BLaER1 treated with 17β-estradiol and CSF1 and Interleukin-3, amounts not matched to agents 10 nM and 100 nM (cell line): ENCODE measurements at regions not wholly inside any gene's neighbourhood (a gene's known extent, or its start where the extent isn't known, plus 50 kb on each side); places are given as distances from the start of the nearest gene placed in this dataset.

Experiments used
- H3K27ac ChIP-seq, 11 experiments: shearing (Covaris generic); formaldehyde crosslinking; 2 replicates each; pipeline ENCODE4 v1.8.1; 2022
- H3K27me3 ChIP-seq, 11 experiments: shearing (Covaris generic); formaldehyde crosslinking; 2 replicates each; pipeline ENCODE4 v1.8.1; 2022
- H3K36me3 ChIP-seq, 11 experiments: shearing (Covaris generic); formaldehyde crosslinking; 2 replicates each; pipeline ENCODE4 v1.8.1; 2022
- H3K4me1 ChIP-seq, 10 experiments: shearing (Covaris generic); formaldehyde crosslinking; 2 replicates each; pipeline ENCODE4 v1.8.1; 2022
- H3K4me2 ChIP-seq, 11 experiments: shearing (Covaris generic); formaldehyde crosslinking; 2 replicates each; pipeline ENCODE4 v1.8.1; 2022
- H3K4me3 ChIP-seq, 10 experiments: shearing (Covaris generic); formaldehyde crosslinking; 2 replicates each; pipeline ENCODE4 v1.8.1; 2022
- H3K9ac ChIP-seq, 11 experiments: shearing (Covaris generic); formaldehyde crosslinking; 2 replicates each; pipeline ENCODE4 v1.8.1; 2022
- H3K9me3 ChIP-seq, 11 experiments: shearing (Covaris generic); formaldehyde crosslinking; replicated peaks in 1 of 11; 2 replicates each; pipeline ENCODE4 v1.8.1; 2022
- H4K20me1 ChIP-seq, 11 experiments: shearing (Covaris generic); formaldehyde crosslinking; 2 replicates each; pipeline ENCODE4 v1.8.1; 2022
- Cebpa-rat ChIP-seq, 11 experiments: shearing (Covaris generic); IDR thresholded peaks; 2 replicates each; pipeline ENCODE4 v1.8.1; 2022

- Histone ChIP-seq H3K4me1 (no peaks in the 10 kb centered on the region), H3K27ac (no peak overlapping the region), H4K20me1 (no peaks in the 10 kb centered on the region), H3K36me3 (no peaks in the 10 kb centered on the region), H3K9ac (no peak overlapping the region), H3K4me3 (no peak overlapping the region), H3K27me3 (no peaks in the 10 kb centered on the region), H3K4me2 (no peak overlapping the region), H3K9me3 (no peaks in the 10 kb centered on the region)
- TF ChIP-seq Cebpa-rat (IDR thresholded peaks at IDR 0.05), result no peak
These were observed 223.4 kb upstream of the HAND2 start for GRCh38 chr4:173753408-173753807.

GRCh38 chr4:173752610-173753230 is 222.7 kb upstream of the HAND2 start:
- Histone ChIP-seq H3K4me2 (no peak overlapping the region), H4K20me1 (no peaks in the 10 kb centered on the region), H3K9me3 (no peaks in the 10 kb centered on the region), H3K36me3 (no peaks in the 10 kb centered on the region), H3K4me1 (no peaks in the 10 kb centered on the region), H3K27me3 (no peaks in the 10 kb centered on the region), H3K4me3 (no peak overlapping the region), H3K9ac (no peak overlapping the region), H3K27ac (no peak overlapping the region)
- TF ChIP-seq Cebpa-rat (IDR thresholded peaks at IDR 0.05), result no peak

GRCh38 chr4:173748353-173748752 is 218.3 kb upstream of the HAND2 start:
- Histone ChIP-seq H3K4me2 (no peak overlapping the region), H3K27me3 (no peaks in the 10 kb centered on the region), H3K4me1 (no peaks in the 10 kb centered on the region), H3K4me3 (no peak overlapping the region), H3K27ac (no peak overlapping the region), H3K9me3 (peaks cover 0 to 9% (median 3%) of the 10 kb centered on the region in 11 experiments; a peak in 7 of 22 replicates), H4K20me1 (no peaks in the 10 kb centered on the region), H3K9ac (no peak overlapping the region), H3K36me3 (no peaks in the 10 kb centered on the region)
- TF ChIP-seq Cebpa-rat (IDR thresholded peaks at IDR 0.05), result no peak

- H3K4me2 ChIP-seq, result no peak overlapping the region
- no peaks in the 10 kb centered on the region for H3K36me3 ChIP-seq
These were observed 217.7 kb upstream of the HAND2 start for GRCh38 chr4:173747537-173748257.

GRCh38 chr4:173746424-173746823 is 216.4 kb upstream of the HAND2 start:
- no peak for TF ChIP-seq Cebpa-rat (IDR thresholded peaks at IDR 0.05)
- Histone ChIP-seq H3K4me3 (no peak overlapping the region), H3K4me2 (no peak overlapping the region)

More at GRCh38 chr4:173747537-173748257, 217.7 kb upstream of the HAND2 start:
- Histone ChIP-seq H4K20me1 (no peaks in the 10 kb centered on the region), H3K4me1 (no peaks in the 10 kb centered on the region), H3K9ac (no peak overlapping the region), H3K9me3 (peaks cover 0 to 12% (median 4%) of the 10 kb centered on the region in 11 experiments; a peak in 8 of 22 replicates), H3K4me3 (no peak overlapping the region), H3K27me3 (no peaks in the 10 kb centered on the region), H3K27ac (no peak overlapping the region)
- TF ChIP-seq Cebpa-rat (IDR thresholded peaks at IDR 0.05), result no peak

GRCh38 chr4:173745765-173746164 is 215.7 kb upstream of the HAND2 start:
- H3K4me3 ChIP-seq, result no peak overlapping the region

More at GRCh38 chr4:173746424-173746823, 216.4 kb upstream of the HAND2 start:
- Histone ChIP-seq H3K27me3 (no peaks in the 10 kb centered on the region), H3K9me3 (peaks cover 3 to 15% (median 7%) of the 10 kb centered on the region in 11 experiments; a peak in 12 of 22 replicates), H4K20me1 (no peaks in the 10 kb centered on the region), H3K36me3 (no peaks in the 10 kb centered on the region), H3K9ac (no peak overlapping the region), H3K27ac (no peak overlapping the region), H3K4me1 (no peaks in the 10 kb centered on the region)

GRCh38 chr4:173736840-173737239 is 206.8 kb upstream of the HAND2 start:
- no peaks in the 10 kb centered on the region for H3K27me3 ChIP-seq
- peaks cover 0 to 5% (median 1%) of the 10 kb centered on the region in 11 experiments; a peak in 5 of 22 replicates for H3K9me3 ChIP-seq
- no peaks in the 10 kb centered on the region for H3K4me1 ChIP-seq
- H3K4me3 ChIP-seq, result no peak overlapping the region
- no peak overlapping the region for H3K4me2 ChIP-seq
- H3K27ac ChIP-seq, result no peak overlapping the region
- H4K20me1 ChIP-seq, result no peaks in the 10 kb centered on the region
- H3K9ac ChIP-seq, result no peak overlapping the region
- no peaks in the 10 kb centered on the region for H3K36me3 ChIP-seq
- TF ChIP-seq Cebpa-rat (IDR thresholded peaks at IDR 0.05), result no peak

More at GRCh38 chr4:173745765-173746164, 215.7 kb upstream of the HAND2 start:
- H4K20me1 ChIP-seq, result no peaks in the 10 kb centered on the region
- no peaks in the 10 kb centered on the region for H3K27me3 ChIP-seq
- H3K36me3 ChIP-seq, result no peaks in the 10 kb centered on the region
- no peak overlapping the region for H3K27ac ChIP-seq
- no peak overlapping the region for H3K9ac ChIP-seq
- H3K4me2 ChIP-seq, result no peak overlapping the region
- peaks cover 3 to 15% (median 7%) of the 10 kb centered on the region in 11 experiments; a peak in 12 of 22 replicates for H3K9me3 ChIP-seq
- no peak for TF ChIP-seq Cebpa-rat (IDR thresholded peaks at IDR 0.05)
- no peaks in the 10 kb centered on the region for H3K4me1 ChIP-seq

- no peaks in the 10 kb centered on the region for H3K36me3 ChIP-seq
- no peak overlapping the region for H3K4me2 ChIP-seq
- no peak overlapping the region for H3K4me3 ChIP-seq
- no peaks in the 10 kb centered on the region for H3K4me1 ChIP-seq
- H3K27me3 ChIP-seq, result no peaks in the 10 kb centered on the region
- H3K9me3 ChIP-seq, result peaks cover 0 to 2% (median 0%) of the 10 kb centered on the region in 11 experiments; a peak in 1 of 22 replicates
- no peak overlapping the region for H3K9ac ChIP-seq
- H3K27ac ChIP-seq, result no peak overlapping the region
- no peak for TF ChIP-seq Cebpa-rat (IDR thresholded peaks at IDR 0.05)
- no peaks in the 10 kb centered on the region for H4K20me1 ChIP-seq
These were observed 205.6 kb upstream of the HAND2 start for GRCh38 chr4:173735585-173735984.

- no peak overlapping the region for H3K4me2 ChIP-seq
- no peak for TF ChIP-seq Cebpa-rat (IDR thresholded peaks at IDR 0.05)
These were observed 205.0 kb upstream of the HAND2 start for GRCh38 chr4:173735049-173735448.

More at GRCh38 chr4:173735049-173735448, 205.0 kb upstream of the HAND2 start:
- no peaks in the 10 kb centered on the region for H3K4me1 ChIP-seq
- H3K36me3 ChIP-seq, result no peaks in the 10 kb centered on the region
- no peak overlapping the region for H3K4me3 ChIP-seq
- H3K27ac ChIP-seq, result no peak overlapping the region
- H3K9ac ChIP-seq, result no peak overlapping the region
- H4K20me1 ChIP-seq, result no peaks in the 10 kb centered on the region
- H3K27me3 ChIP-seq, result no peaks in the 10 kb centered on the region
- H3K9me3 ChIP-seq, result peaks cover 0 to 3% (median 0%) of the 10 kb centered on the region in 11 experiments; a peak in 1 of 22 replicates
